ENCODE measurements at regions not wholly inside any gene's neighbourhood (a gene's known extent, or its start where the extent isn't known, plus 50 kb on each side); places are given as distances from the start of the nearest gene placed in this dataset.

DNA sequence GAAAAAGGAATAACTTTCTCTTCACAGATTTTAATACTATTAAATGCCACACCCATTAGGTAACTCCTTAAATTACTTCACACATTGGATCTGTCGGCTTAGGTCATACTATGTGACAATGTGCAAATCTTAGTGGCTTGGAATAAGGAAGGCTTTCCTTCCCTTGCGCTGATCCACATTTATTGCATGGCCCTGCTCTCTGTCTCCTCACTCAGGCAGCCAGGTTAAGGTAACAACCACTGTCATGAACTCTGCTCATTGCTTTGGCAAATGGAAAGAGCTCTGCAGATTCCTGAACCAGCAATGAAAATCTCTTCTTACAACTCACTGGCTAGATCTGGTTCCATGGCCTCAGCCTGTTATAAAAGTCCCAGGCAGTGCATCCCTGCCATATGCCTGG is 121.9 kb upstream of the NFIB start:
- Histone ChIP-seq H3K4me3 (no peak overlapping the region), H3K9ac (ENCODE audit: insufficient read depth in 1 of 2, low read depth in 2 of 2, low read length in 2 of 2) (no peak overlapping the region), H3K4me2 (ENCODE audit: insufficient read depth, low read length) (no peak overlapping the region), H3K9me3 (replicated peaks; ENCODE audit: control insufficient read depth, insufficient read depth, low read depth, low read length) (peaks cover 5% of the 10 kb centered on the region), H3K79me2 (ENCODE audit: control insufficient read depth, insufficient read depth, low read length) (no peaks in the 10 kb centered on the region), H3K9me1 (ENCODE audit: control insufficient read depth, insufficient read depth, low read length) (no peaks in the 10 kb centered on the region), H2AFZ (ENCODE audit: low read depth, low read length) (no peak overlapping the region), H3K36me3 (ENCODE audit: control insufficient read depth, insufficient read depth, low read length) (no peaks in the 10 kb centered on the region), H3K27me3 (ENCODE audit: control insufficient read depth in 2 of 2, insufficient read depth in 2 of 2, low read length in 2 of 2) (no peaks in the 10 kb centered on the region), H4K20me1 (replicated peaks; ENCODE audit: control insufficient read depth, insufficient read depth, low read length) (no peaks in the 10 kb centered on the region), H3K4me1 (replicated peaks in 1 of 2; ENCODE audit: control insufficient read depth in 2 of 2, insufficient read depth in 2 of 2, low read length in 2 of 2) (peaks cover 0 to 20% of the 10 kb centered on the region in 2 experiments; a peak in 4 of 5 replicates), H3K27ac (ENCODE audit: extremely low read depth, low read depth, low read length) (no peak overlapping the region)
- POLR2A ChIA-PET, result no interaction called here
- intact Hi-C loops (cut with micrococcal nuclease) (no loop called here), in situ Hi-C loops (cut with MboI) (loop anchor here (25.0 kb wide), 2 partner anchors 701 to 999 kb away; no protein-coding TSS in a partner anchor)
- CTCF ChIA-PET (ENCODE audit: low intra/inter-chr PET ratio), result no interaction called here
- BruUV-seq (replicated peaks), result no TSS peak
- FAIRE-seq, result no peak
- no peak for ATAC-seq
- 36% methylated on average over 2 of the region's 2 CpGs for WGBS (ENCODE audit: insufficient coverage, low coverage, missing lambda C conversion rate)
- DNase-seq (ENCODE audit: extremely low read depth in 1 of 4, low spot score in 3 of 4), result no peak
- no peak for TF ChIP-seq PURB (CRISPR knock-in tag; IDR thresholded peaks at IDR 0.05; ENCODE audit: low read depth)
- no peak for TF ChIP-seq KAT2B (IDR thresholded peaks at IDR 0.05; ENCODE audit: low read depth, low read length)
- TF ChIP-seq BDP1 (IDR thresholded peaks at IDR 0.05; ENCODE audit: insufficient read depth, insufficient read length), result no peak

DNA sequence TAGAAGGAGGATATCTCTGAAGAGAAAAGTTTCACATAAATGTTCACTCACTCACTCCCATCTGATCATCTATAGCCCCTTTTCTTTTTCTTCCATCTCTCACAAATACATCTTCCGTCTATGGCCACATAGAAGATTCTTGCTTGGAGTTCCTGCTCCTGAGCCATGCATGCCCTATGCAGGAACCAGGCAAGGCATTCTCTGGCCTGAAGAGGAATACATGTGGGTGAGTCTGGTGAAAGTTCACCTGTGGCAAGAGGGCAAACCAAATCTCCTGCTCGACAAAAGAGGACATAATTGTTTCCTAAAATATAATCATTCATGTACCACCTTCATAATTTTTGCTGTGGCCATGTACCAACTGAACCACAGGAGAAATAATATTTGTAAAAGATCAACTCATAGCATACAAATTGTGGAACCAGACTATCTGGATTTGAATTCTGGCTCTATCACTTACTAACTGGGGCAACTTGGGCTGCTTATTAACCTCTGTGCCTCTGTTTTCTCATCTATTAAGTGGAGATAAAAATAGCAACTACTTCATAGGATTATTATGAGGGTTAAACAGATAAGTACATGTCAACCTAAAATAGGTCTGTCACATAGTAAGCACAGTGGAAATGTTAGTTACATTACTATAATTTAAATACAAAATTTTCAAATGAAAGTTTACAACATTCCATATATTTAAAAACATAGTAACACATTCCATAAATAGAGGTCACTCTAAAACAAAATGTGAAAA is 121.2 kb upstream of the NFIB start:
- no peak overlapping the region for H3K9ac ChIP-seq (ENCODE audit: insufficient read depth in 1 of 2, low read depth in 2 of 2, low read length in 2 of 2)
- no peak overlapping the region for H3K4me2 ChIP-seq (ENCODE audit: insufficient read depth, low read length)
- no peak for ATAC-seq
- no peaks in the 10 kb centered on the region for H3K79me2 ChIP-seq (ENCODE audit: control insufficient read depth, insufficient read depth, low read length)
- H4K20me1 ChIP-seq (replicated peaks; ENCODE audit: control insufficient read depth, insufficient read depth, low read length), result no peaks in the 10 kb centered on the region
- in situ Hi-C loops (cut with MboI), result loop anchor here (25.0 kb wide), 2 partner anchors 702 to 998 kb away; no protein-coding TSS in a partner anchor
- CTCF ChIA-PET (ENCODE audit: low intra/inter-chr PET ratio), result no interaction called here
- no peak overlapping the region for H3K4me3 ChIP-seq
- intact Hi-C loops (cut with micrococcal nuclease), result no loop called here
- H2AFZ ChIP-seq (ENCODE audit: low read depth, low read length), result no peak overlapping the region
- FAIRE-seq, result no peak
- no TSS peak for BruUV-seq (replicated peaks)
- H3K36me3 ChIP-seq (ENCODE audit: control insufficient read depth, insufficient read depth, low read length), result no peaks in the 10 kb centered on the region
- POLR2A ChIA-PET, result interaction anchor here (1.5 kb wide), 1 partner anchor 10 kb away, joined by 4 read pairs; no protein-coding TSS in a partner anchor
- H3K9me1 ChIP-seq (ENCODE audit: control insufficient read depth, insufficient read depth, low read length), result no peaks in the 10 kb centered on the region
- peaks cover 5% of the 10 kb centered on the region for H3K9me3 ChIP-seq (replicated peaks; ENCODE audit: control insufficient read depth, insufficient read depth, low read depth, low read length)
- no peak for DNase-seq (ENCODE audit: extremely low read depth in 1 of 4, low spot score in 3 of 4)
- H3K4me1 ChIP-seq (replicated peaks in 1 of 2; ENCODE audit: control insufficient read depth in 2 of 2, insufficient read depth in 2 of 2, low read length in 2 of 2), result peaks cover 0 to 20% of the 10 kb centered on the region in 2 experiments; a peak in 4 of 5 replicates
- H3K27ac ChIP-seq (ENCODE audit: extremely low read depth, low read depth, low read length), result no peak overlapping the region
- WGBS (ENCODE audit: insufficient coverage, low coverage, missing lambda C conversion rate), result 84% methylated on average over 2 of the region's 2 CpGs
- TF ChIP-seq, protein P1, sequence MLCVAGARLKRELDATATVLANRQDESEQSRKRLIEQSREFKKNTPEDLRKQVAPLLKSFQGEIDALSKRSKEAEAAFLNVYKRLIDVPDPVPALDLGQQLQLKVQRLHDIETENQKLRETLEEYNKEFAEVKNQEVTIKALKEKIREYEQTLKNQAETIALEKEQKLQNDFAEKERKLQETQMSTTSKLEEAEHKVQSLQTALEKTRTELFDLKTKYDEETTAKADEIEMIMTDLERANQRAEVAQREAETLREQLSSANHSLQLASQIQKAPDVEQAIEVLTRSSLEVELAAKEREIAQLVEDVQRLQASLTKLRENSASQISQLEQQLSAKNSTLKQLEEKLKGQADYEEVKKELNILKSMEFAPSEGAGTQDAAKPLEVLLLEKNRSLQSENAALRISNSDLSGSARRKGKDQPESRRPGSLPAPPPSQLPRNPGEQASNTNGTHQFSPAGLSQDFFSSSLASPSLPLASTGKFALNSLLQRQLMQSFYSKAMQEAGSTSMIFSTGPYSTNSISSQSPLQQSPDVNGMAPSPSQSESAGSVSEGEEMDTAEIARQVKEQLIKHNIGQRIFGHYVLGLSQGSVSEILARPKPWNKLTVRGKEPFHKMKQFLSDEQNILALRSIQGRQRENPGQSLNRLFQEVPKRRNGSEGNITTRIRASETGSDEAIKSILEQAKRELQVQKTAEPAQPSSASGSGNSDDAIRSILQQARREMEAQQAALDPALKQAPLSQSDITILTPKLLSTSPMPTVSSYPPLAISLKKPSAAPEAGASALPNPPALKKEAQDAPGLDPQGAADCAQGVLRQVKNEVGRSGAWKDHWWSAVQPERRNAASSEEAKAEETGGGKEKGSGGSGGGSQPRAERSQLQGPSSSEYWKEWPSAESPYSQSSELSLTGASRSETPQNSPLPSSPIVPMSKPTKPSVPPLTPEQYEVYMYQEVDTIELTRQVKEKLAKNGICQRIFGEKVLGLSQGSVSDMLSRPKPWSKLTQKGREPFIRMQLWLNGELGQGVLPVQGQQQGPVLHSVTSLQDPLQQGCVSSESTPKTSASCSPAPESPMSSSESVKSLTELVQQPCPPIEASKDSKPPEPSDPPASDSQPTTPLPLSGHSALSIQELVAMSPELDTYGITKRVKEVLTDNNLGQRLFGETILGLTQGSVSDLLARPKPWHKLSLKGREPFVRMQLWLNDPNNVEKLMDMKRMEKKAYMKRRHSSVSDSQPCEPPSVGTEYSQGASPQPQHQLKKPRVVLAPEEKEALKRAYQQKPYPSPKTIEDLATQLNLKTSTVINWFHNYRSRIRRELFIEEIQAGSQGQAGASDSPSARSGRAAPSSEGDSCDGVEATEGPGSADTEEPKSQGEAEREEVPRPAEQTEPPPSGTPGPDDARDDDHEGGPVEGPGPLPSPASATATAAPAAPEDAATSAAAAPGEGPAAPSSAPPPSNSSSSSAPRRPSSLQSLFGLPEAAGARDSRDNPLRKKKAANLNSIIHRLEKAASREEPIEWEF (CRISPR knock-in tag; IDR thresholded peaks at IDR 0.05), result no peak
- TF ChIP-seq ZNF444 (CRISPR knock-in tag; IDR thresholded peaks at IDR 0.05), result no peak
- TF ChIP-seq MXI1 (IDR thresholded peaks at IDR 0.05; ENCODE audit: low read depth, low read length), result no peak
- no peak for TF ChIP-seq SLC30A9 (CRISPR knock-in tag; IDR thresholded peaks at IDR 0.05)
- TF ChIP-seq, protein P2, sequence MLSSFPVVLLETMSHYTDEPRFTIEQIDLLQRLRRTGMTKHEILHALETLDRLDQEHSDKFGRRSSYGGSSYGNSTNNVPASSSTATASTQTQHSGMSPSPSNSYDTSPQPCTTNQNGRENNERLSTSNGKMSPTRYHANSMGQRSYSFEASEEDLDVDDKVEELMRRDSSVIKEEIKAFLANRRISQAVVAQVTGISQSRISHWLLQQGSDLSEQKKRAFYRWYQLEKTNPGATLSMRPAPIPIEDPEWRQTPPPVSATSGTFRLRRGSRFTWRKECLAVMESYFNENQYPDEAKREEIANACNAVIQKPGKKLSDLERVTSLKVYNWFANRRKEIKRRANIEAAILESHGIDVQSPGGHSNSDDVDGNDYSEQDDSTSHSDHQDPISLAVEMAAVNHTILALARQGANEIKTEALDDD (IDR thresholded peaks at IDR 0.05), result no peak
- no peak for TF ChIP-seq SRSF7 (optimal IDR thresholded peaks at IDR 0.05; ENCODE audit: low read depth, low read length)
- H3K27me3 ChIP-seq (ENCODE audit: control insufficient read depth in 2 of 2, insufficient read depth in 2 of 2, low read length in 2 of 2), result no peaks in the 10 kb centered on the region

Data from K562 (cell line).